ENCODE measurements at regions not wholly inside any gene's neighbourhood (a gene's known extent, or its start where the extent isn't known, plus 50 kb on each side); places are given as distances from the start of the nearest gene placed in this dataset.

GRCh38 chr13:109480011-109480955, 306.1 kb downstream of the IRS2 start:
- no peaks in the 10 kb centered on the region; the same call in 1 of the 2 replicates for H3K36me3 Mint-ChIP-seq
- H3K4me1 Mint-ChIP-seq: no peaks in the 10 kb centered on the region
- no peak overlapping the region for H3K27ac Mint-ChIP-seq
- CTCF ChIA-PET: no interaction called here
- peaks cover 8% of the 10 kb centered on the region; the same call in 1 of the 2 replicates for H3K9me3 Mint-ChIP-seq
- H3K27me3 Mint-ChIP-seq (ENCODE audit: low read depth): no peaks in the 10 kb centered on the region
- POLR2A ChIA-PET: no interaction called here
- DNase-seq (ENCODE audit: low spot score): no peak
- no peak overlapping the region for H3K4me3 Mint-ChIP-seq
- no peak for TF ChIP-seq CTCF (IDR thresholded peaks at IDR 0.05)
- no peak for TF ChIP-seq JAZF1 (CRISPR knock-in tag; IDR thresholded peaks at IDR 0.05)
- no peak for TF ChIP-seq E2F5 (CRISPR knock-in tag; IDR thresholded peaks at IDR 0.05)
- no peak for TF ChIP-seq TEAD1 (CRISPR knock-in tag; IDR thresholded peaks at IDR 0.05)
- TF ChIP-seq ZNF317 (CRISPR knock-in tag; IDR thresholded peaks at IDR 0.05; ENCODE audit: borderline replicate concordance, low read depth): no peak
- no peak for TF ChIP-seq ZNF396 (CRISPR knock-in tag; IDR thresholded peaks at IDR 0.05; ENCODE audit: borderline replicate concordance)
- TF ChIP-seq CREM (CRISPR knock-in tag; IDR thresholded peaks at IDR 0.05): no peak
- TF ChIP-seq ATF6 (CRISPR knock-in tag; IDR thresholded peaks at IDR 0.05): no peak
- TF ChIP-seq HMGA2 (CRISPR knock-in tag; IDR thresholded peaks at IDR 0.05): no peak
- no peak for TF ChIP-seq ATF3 (CRISPR knock-in tag; conservative IDR thresholded peaks at IDR 0.05)
- TF ChIP-seq ARID4B (CRISPR knock-in tag; IDR thresholded peaks at IDR 0.05; ENCODE audit: borderline replicate concordance): no peak
- no peak for TF ChIP-seq OVOL2 (CRISPR knock-in tag; IDR thresholded peaks at IDR 0.05; ENCODE audit: borderline replicate concordance)
- ATAC-seq: no peak

- ATAC-seq (no peak), DNase-seq (ENCODE audit: low spot score) (no peak)
- H3K9me3 Mint-ChIP-seq: peaks cover 8% of the 10 kb centered on the region; the same call in 1 of the 2 replicates
- ChIA-PET CTCF (no interaction called here), POLR2A (no interaction called here)
- H3K27ac Mint-ChIP-seq: no peak overlapping the region
- H3K4me1 Mint-ChIP-seq: no peaks in the 10 kb centered on the region
- H3K27me3 Mint-ChIP-seq (ENCODE audit: low read depth): no peaks in the 10 kb centered on the region
- no peak overlapping the region for H3K4me3 Mint-ChIP-seq
- no peaks in the 10 kb centered on the region; the same call in 1 of the 2 replicates for H3K36me3 Mint-ChIP-seq
- TF ChIP-seq AR (CRISPR knock-in tag; IDR thresholded peaks at IDR 0.05) (no peak), ZNF416 (CRISPR knock-in tag; IDR thresholded peaks at IDR 0.05) (no peak), ZNF121 (CRISPR knock-in tag; IDR thresholded peaks at IDR 0.05) (no peak), NR3C1 (CRISPR knock-in tag; conservative IDR thresholded peaks at IDR 0.05; ENCODE audit: low read depth) (no peak), TCF7 (CRISPR knock-in tag; IDR thresholded peaks at IDR 0.05; ENCODE audit: low read depth) (no peak), ZNF232 (CRISPR knock-in tag; IDR thresholded peaks at IDR 0.05) (no peak), SOX15 (CRISPR knock-in tag; IDR thresholded peaks at IDR 0.05) (no peak), ATF1 (CRISPR knock-in tag; IDR thresholded peaks at IDR 0.05) (no peak)
Observed at GRCh38 chr13:109479534-109479933, 306.8 kb downstream of the IRS2 start.
